Activated T-cell treated with anti-CD3 and anti-CD28 coated beads, Interleukin-2, amount 50 U/mL, for 72 hours (primary cell): ENCODE measurements at regions not wholly inside any gene's neighbourhood (a gene's known extent, or its start where the extent isn't known, plus 50 kb on each side); places are given as distances from the start of the nearest gene placed in this dataset.

Source experiments
- ATAC-seq, 2 donors: fragments of 150-1000 bp; cut with Tn5 transposase; replicated peaks in 1 of 2; 2 replicates each; pipeline ENCODE4 v1.10.0; 2021; ENCODE audit warnings: moderate library complexity in 2 of 2, mild to moderate bottlenecking in 1 of 2
- DNase-seq, 2 donors: peaks; one replicate each; pipeline ENCODE4 v3.0.0; 2021 to 2022; ENCODE audit warnings: mixed read lengths in 1 of 2
- H3K27ac Mint-ChIP-seq: one replicate; pipeline ENCODE4 v1.8.0; 2022; ENCODE audit warnings: mild to moderate bottlenecking, moderate library complexity, mixed read lengths
- H3K27me3 Mint-ChIP-seq: one replicate; pipeline ENCODE4 v1.8.0; 2022; ENCODE audit warnings: low read depth, mixed read lengths
- H3K36me3 Mint-ChIP-seq, 2 donors: one replicate each; pipeline ENCODE4 v1.8.0; 2022; ENCODE audit warnings: mixed read lengths in 2 of 2, mild to moderate bottlenecking in 1 of 2; ENCODE audit not compliant: insufficient read depth in 2 of 2
- H3K4me1 Mint-ChIP-seq: one replicate; pipeline ENCODE4 v1.8.0; 2022; ENCODE audit warnings: low read depth, mixed read lengths
- H3K4me3 Mint-ChIP-seq, 2 donors: one replicate each; pipeline ENCODE4 v1.8.0; 2022; ENCODE audit warnings: mild to moderate bottlenecking in 2 of 2, mixed read lengths in 2 of 2, moderate library complexity in 2 of 2
- H3K9me3 Mint-ChIP-seq, 2 donors: one replicate each; pipeline ENCODE4 v1.8.0; 2022; ENCODE audit warnings: mixed read lengths in 2 of 2

DNA sequence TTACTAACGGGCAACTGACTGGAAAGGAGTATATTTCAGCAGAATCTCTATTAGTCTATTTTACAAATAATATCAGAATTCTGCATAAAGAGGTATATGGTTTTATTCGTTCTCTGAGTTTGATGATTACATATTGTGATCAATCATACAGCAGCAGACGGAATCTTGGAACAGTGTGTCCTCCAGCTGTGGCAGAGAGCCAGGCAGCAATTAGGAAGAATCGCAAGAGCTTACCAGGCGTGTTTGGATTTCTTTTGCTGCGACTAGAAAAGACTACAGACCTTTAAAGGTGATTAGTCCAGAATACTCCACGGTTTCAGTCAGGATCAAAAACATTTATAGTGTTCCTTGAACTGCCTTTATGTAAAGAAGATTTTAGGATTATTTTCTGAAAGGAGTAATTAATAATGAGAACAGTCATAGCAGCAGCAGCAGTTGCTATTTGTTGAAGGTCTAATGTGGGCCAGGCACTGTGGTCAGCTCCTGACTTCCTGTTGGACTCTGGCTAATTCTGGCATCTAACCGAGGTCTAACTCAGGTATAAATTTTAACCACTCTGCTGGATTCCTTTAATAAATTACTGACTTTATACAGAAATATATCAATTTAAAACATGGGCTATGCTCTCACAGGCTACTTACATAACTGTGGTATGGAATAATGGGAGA is 225.3 kb upstream of the CXorf66 start:
- peaks cover 2% of the 10 kb centered on the region for H3K27me3 Mint-ChIP-seq
- no peak for ATAC-seq
- no peak for DNase-seq
- H3K27ac Mint-ChIP-seq: no peak overlapping the region
- H3K4me1 Mint-ChIP-seq: no peaks in the 10 kb centered on the region
- H3K9me3 Mint-ChIP-seq: no peaks in the 10 kb centered on the region
- no peak overlapping the region for H3K4me3 Mint-ChIP-seq
- H3K36me3 Mint-ChIP-seq: no peaks in the 10 kb centered on the region

DNA sequence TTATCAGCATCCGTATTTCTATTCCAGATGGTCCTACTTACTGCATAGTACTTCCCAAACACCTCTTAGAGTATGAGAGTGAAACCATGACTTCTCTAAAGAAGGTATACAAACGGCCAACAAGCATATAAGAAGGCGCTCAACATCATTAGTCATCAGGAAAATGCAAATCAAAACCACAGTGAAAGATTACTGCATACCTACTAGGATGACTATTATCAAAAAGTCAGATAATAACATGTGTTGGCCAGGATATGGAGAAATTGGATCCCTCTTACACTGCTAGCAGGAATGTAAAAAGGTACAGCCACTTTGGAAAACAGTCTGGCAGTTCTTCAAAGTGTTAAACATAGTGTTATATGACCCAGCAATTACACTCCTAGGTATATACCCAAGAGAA is 215.3 kb upstream of the CXorf66 start:
- Mint-ChIP-seq H3K9me3 (peaks cover 0 to 1% of the 10 kb centered on the region in 2 donors), H3K27ac (no peak overlapping the region), H3K4me1 (no peaks in the 10 kb centered on the region), H3K36me3 (no peaks in the 10 kb centered on the region), H3K27me3 (peaks cover 14% of the 10 kb centered on the region), H3K4me3 (no peak overlapping the region)
- ATAC-seq: no peak
- DNase-seq: no peak

DNA sequence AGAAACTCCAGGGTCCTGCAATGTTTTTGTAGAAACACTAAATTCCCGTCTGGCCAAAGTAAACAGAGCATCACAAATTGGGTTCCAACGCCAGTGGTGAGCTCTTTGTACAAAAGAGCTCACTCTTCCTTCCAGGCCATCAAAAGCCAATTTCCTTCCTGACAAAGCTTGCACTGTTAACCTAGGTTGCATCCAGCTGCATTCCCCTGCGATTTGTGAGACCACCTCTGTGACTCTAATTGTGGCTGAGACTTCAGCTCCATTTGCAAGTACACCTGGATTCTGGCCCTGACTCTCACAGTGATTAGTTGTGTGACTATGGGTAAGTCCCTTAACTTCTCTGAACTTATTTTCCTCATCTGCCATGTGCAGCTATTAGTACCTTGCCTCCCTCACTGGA is 212.5 kb upstream of the CXorf66 start:
- H3K9me3 Mint-ChIP-seq: no peaks in the 10 kb centered on the region
- no peak overlapping the region for H3K4me3 Mint-ChIP-seq
- H3K27ac Mint-ChIP-seq: no peak overlapping the region
- ATAC-seq (no peak), DNase-seq (no peak)
- H3K27me3 Mint-ChIP-seq: peaks cover 14% of the 10 kb centered on the region
- no peaks in the 10 kb centered on the region for H3K36me3 Mint-ChIP-seq
- H3K4me1 Mint-ChIP-seq: no peaks in the 10 kb centered on the region

DNA sequence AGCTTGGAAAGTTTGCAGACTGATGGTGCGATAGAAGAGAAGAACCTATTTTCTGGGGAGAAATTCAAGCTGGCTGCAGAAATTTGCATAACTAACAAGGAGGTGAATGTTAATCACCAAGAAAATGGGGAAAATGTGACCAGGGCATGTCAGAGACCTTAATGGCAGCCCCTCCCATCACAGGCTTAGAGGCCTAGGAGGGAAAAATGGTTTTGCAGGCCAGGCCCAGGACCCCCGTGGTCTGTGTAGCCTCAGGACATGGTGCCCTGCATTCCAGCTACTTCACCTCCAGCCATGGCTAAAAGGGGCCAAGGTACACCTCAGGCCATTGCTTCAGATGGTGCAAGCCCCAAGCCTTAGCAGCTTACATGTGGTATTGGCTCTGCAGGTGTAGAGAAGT is 207.1 kb upstream of the CXorf66 start:
- H3K4me1 Mint-ChIP-seq: no peaks in the 10 kb centered on the region
- no peak for ATAC-seq

DNA sequence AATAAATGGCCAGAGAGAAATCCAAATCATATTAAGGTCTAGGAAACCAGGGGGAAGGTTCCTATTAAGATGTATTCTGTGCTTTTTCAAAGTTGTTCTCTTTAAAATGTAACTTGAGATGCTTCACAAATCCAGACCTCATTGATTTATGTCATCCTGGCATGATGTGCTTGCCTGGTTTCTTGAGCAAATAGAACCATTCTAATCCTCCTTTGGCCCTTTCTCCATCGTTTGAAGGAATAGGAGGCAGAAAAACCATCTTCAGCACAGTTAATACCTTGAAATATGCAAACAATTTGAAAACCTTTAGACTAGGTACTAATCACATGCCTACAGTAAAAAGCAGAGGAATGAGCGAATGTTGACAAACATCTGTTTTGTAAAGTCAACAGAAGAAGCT is 202.2 kb upstream of the CXorf66 start:
- Mint-ChIP-seq H3K4me3 (no peak overlapping the region), H3K27me3 (peaks cover 6% of the 10 kb centered on the region), H3K9me3 (no peaks in the 10 kb centered on the region), H3K27ac (no peak overlapping the region), H3K36me3 (no peaks in the 10 kb centered on the region), H3K4me1 (no peaks in the 10 kb centered on the region)
- DNase-seq (no peak), ATAC-seq (no peak)

More for the DNA sequence above, 207.1 kb upstream of the CXorf66 start:
- H3K27ac Mint-ChIP-seq: no peak overlapping the region
- H3K9me3 Mint-ChIP-seq: no peaks in the 10 kb centered on the region
- DNase-seq: no peak
- H3K36me3 Mint-ChIP-seq: no peaks in the 10 kb centered on the region
- peaks cover 2% of the 10 kb centered on the region for H3K27me3 Mint-ChIP-seq
- H3K4me3 Mint-ChIP-seq: no peak overlapping the region

DNA sequence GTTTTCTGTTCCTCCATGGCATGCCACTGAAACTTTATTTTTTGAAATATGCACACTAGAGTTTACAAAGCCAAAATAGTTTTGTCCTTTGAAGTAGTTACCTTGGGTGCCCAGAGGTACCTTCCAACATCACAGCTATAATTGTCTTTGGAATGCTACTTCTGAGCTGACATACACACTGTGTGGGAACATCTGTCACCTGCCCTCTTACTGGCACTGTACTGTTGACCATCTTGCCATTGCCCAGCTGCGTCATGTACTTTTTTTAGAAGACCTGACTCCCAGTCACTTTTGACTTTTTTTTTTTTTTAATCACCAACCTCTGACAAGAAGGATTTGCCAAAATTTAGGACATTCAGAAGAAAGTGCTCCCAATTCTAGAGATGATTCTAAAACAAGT is 200.5 kb upstream of the CXorf66 start:
- Mint-ChIP-seq H3K27ac (no peak overlapping the region), H3K9me3 (no peaks in the 10 kb centered on the region), H3K27me3 (peaks cover 6% of the 10 kb centered on the region), H3K36me3 (no peaks in the 10 kb centered on the region), H3K4me1 (no peaks in the 10 kb centered on the region), H3K4me3 (no peak overlapping the region)
- DNase-seq: no peak
- no peak for ATAC-seq

DNA sequence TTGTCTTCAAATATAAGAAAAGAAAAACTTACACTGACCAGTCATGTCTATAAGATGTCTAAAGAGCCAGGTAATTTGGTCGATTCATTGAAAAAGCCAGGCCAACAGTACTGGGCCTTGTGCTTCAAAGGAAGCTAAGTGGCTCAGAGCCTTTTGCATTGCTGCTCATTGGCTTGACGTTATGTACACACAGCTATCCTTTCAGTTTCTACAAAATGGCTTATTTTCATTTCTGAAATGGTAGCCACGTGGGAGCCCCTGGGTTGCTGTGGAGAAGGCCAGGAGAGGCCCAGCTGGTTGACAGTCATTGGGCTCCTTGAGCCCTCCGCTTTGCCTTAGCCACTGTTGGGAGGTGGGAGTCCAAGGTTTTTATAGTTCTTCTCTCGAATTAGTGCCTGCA is 199.1 kb upstream of the CXorf66 start:
- ATAC-seq (no peak), DNase-seq (no peak)
- Mint-ChIP-seq H3K27me3 (peaks cover 6% of the 10 kb centered on the region), H3K4me3 (no peak overlapping the region), H3K27ac (no peak overlapping the region), H3K36me3 (no peaks in the 10 kb centered on the region), H3K9me3 (no peaks in the 10 kb centered on the region), H3K4me1 (no peaks in the 10 kb centered on the region)

DNA sequence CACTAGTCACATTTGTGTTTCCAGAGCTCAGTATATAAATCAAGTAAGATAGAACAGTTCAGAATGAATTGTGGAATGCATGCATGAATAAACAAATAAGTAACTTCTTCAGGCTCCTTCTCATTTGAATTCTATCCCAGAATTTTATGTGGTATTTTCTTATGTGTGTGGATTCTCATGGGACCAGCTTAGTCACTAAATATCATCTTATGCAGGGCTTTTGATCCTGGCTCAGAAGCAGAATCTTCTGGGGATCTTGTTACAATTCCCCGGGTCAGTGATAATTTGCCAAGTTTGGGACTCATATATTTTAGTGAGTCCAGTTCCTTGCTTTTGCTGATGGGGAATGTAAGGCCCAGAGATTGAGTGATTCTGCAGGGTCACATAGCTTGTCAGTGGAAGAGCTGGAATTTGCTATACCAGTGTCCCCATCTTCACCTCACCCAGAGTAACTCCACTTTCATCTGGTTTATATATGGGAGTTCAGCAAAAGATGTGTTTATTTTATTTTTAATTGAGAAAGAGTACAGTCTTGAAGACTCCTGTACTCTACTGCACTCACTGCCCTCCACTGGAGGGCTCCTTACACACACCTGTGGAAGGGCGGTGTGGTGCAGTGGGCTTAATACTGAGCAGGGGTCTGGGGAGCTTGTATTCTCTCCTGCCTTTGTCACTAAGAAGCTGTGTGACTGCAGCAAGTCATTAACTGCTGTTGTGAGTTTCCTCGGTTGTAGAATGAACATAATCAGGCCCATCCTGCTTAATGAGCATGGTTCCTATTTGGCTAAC is 198.2 kb upstream of the CXorf66 start:
- Mint-ChIP-seq H3K4me1 (no peaks in the 10 kb centered on the region), H3K9me3 (no peaks in the 10 kb centered on the region), H3K27ac (no peak overlapping the region), H3K36me3 (no peaks in the 10 kb centered on the region), H3K4me3 (no peak overlapping the region), H3K27me3 (peaks cover 6% of the 10 kb centered on the region)
- DNase-seq (no peak), ATAC-seq (no peak)

DNA sequence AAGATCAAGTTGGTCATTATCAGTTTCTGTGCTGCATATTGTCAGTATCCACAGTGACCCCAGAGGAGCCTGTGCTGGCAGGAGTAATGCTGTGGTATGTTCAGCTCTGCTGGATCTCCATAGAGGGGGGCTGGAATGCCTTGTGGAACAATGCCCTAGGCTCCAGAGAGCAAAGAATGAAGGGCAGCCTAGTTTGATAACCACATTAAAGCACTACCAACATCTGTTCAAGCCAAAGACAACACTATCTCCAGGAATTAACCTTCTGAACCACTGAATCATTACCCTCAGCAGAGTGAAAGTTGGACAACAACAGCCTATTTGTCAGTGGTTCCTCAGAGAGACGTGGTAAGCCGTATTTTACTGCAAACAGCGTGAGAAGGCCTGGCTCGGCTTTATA is 192.3 kb upstream of the CXorf66 start:
- H3K27me3 Mint-ChIP-seq: peaks cover 8% of the 10 kb centered on the region
- H3K36me3 Mint-ChIP-seq: no peaks in the 10 kb centered on the region
- DNase-seq (no peak), ATAC-seq (no peak)
- H3K4me3 Mint-ChIP-seq: no peak overlapping the region
- peaks cover 0 to 2% of the 10 kb centered on the region in 2 donors for H3K9me3 Mint-ChIP-seq
- H3K4me1 Mint-ChIP-seq: no peaks in the 10 kb centered on the region
- H3K27ac Mint-ChIP-seq: no peak overlapping the region

DNA sequence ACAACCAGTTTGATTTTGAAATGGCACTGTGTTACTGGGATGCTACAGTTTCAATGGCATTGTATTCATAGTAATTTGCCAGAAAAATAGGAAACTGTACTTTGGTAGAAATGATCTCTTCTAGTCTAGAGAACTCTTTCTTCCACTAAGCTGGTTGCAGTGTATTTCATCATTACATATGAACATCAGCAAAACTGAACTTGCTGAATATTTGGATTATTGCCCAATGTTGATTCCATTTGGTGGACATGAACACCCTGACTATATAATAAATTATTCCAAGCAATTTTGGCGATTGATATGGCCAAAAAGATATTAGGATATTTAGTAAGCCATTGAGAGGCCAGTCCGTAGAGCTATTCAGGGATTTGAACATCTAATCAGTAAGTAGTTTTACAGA is 191.8 kb upstream of the CXorf66 start:
- Mint-ChIP-seq H3K4me1 (no peaks in the 10 kb centered on the region), H3K27me3 (peaks cover 8% of the 10 kb centered on the region), H3K36me3 (no peaks in the 10 kb centered on the region), H3K27ac (no peak overlapping the region), H3K4me3 (no peak overlapping the region), H3K9me3 (peaks cover 0 to 2% of the 10 kb centered on the region in 2 donors)
- ATAC-seq (no peak), DNase-seq (no peak)

DNA sequence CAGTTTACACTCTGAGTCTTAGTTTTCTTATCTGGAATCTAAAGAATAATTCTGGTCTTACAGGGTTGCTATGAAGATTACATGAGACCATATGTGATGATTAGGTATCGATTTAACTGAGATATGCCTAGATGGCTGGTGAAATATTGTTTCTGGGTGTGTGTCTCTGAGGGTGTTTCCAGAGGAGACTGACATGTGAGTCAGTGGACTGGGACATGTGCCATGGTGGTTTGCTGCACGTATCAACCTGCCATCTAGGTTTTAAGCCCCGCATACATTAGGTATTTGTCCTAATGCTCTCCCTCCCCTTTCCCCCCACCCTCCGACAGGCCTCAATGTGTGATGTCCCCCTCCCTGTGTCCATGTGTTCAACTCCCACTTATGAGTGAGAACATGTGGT is 186.0 kb upstream of the CXorf66 start:
- ATAC-seq (no peak), DNase-seq (no peak)
- Mint-ChIP-seq H3K4me1 (no peaks in the 10 kb centered on the region), H3K4me3 (no peak overlapping the region), H3K27me3 (no peaks in the 10 kb centered on the region), H3K9me3 (peaks cover 0 to 2% of the 10 kb centered on the region in 2 donors), H3K27ac (no peak overlapping the region), H3K36me3 (no peaks in the 10 kb centered on the region)

DNA sequence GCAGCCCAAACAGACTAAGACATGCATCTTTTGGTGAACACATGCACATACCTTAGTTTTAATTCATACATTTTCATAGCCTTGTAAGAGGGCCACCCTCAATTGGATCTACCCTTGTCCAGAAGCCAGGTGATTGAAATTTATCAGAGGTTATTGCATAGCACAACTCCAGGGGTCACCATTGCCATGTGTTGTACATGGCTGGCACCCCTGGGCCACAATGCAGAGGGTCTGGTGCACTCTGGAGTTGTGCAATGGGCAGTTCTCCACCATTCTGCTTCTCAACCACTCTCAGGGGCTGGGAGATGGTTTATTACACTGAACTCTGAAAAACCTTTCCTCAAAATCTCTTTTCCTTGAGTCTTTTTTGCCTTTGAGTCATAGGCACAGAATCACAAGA is 184.4 kb upstream of the CXorf66 start:
- no peak overlapping the region for H3K27ac Mint-ChIP-seq
- ATAC-seq: no peak
- no peaks in the 10 kb centered on the region for H3K36me3 Mint-ChIP-seq
- no peaks in the 10 kb centered on the region for H3K27me3 Mint-ChIP-seq
- DNase-seq: no peak
- no peaks in the 10 kb centered on the region for H3K4me1 Mint-ChIP-seq
- H3K9me3 Mint-ChIP-seq: no peaks in the 10 kb centered on the region
- H3K4me3 Mint-ChIP-seq: no peak overlapping the region

DNA sequence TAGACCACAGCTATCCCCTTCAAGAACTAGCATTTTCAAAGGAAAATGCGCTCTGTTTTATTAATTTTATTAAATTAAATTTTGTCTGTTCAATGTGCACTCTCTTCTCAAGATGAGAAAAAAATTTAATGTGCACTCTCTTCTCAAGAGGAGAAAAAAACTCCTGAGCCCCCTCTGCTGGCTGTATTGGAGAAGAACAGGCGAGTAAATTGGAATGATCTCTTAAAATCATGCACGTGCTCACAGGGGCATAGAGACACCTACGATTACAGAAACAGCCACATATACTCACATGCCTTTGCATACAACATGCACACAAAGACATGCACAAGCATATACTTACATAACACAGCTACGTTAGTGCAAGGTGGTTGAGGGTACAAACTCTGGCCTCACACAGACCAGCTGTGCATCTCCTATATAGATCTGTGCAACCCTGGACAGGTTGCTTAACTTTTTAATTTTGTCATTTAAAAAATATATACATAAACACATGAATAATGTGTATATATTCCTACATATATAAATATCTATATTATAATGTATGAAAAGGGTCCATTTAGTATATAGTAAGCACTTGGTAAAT is 176.2 kb upstream of the CXorf66 start:
- Mint-ChIP-seq H3K27ac (no peak overlapping the region), H3K27me3 (no peaks in the 10 kb centered on the region), H3K4me3 (no peak overlapping the region), H3K36me3 (no peaks in the 10 kb centered on the region), H3K4me1 (no peaks in the 10 kb centered on the region), H3K9me3 (no peaks in the 10 kb centered on the region)
- DNase-seq (peak; percentile 19 to 27), ATAC-seq (no peak)
